ENCODE measurements at regions not wholly inside any gene's neighbourhood (a gene's known extent, or its start where the extent isn't known, plus 50 kb on each side); places are given as distances from the start of the nearest gene placed in this dataset.

DNA sequence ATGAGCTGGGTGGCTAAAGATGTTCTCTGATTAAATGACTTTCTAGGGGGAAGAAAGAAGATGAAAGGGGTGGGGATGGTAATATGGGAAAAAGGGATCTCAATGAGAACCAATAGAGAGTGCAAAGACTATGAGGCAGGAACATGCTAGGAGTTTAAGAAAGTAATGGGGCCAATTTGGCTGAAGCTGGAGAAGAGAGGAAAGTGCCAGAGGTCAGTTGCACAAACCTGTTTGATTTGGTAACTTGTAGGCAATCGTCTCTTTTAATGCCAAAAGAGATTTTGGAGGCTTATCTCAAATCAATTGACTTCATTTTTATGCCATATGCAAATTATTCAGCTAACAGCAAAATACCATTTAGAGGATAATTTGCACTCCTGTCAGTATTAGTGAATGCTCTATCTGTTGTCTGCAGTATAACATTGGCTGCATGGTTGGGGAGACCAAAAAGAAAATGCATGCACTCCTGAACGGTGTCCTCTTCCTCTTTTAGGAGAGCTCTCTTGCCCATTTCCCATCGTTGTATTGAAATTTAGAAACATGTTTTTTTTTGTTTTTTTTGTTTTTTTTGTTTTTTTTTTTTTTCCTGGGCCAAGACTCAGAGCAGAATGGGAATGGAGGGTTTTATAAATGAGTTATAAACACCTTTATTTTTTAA is 193.9 kb downstream of the BTBD3 start:
- intact Hi-C loops (cut with DNase I) = no loop called here
- peaks cover 4% of the 10 kb centered on the region for H3K9me3 ChIP-seq

DNA sequence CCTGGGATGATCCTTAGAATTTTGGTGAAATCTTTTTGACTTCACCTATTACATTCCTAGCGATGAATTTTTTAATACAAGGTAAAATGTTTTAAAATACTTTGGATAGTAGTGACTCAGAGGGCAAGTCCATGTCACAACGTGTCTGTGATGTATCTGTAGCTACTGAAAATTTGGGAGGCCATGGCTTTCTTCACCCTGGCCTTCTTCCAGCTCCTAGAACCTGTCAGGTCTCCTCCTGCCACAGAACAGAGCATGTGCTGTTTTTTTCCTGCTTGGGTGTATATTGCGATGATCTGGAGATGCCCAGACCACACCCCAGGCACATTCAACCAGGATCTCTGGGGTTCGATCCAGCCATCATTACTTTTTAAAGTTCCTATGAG is 194.4 kb downstream of the BTBD3 start:
- no peak for DNase-seq (ENCODE audit: extremely low spot score in 2 of 2)
- TF ChIP-seq POLR2AphosphoS5 (IDR thresholded peaks at IDR 0.05; ENCODE audit: insufficient read depth in 1 of 2, low read depth in 1 of 2) (no peak), POLR2A (IDR thresholded peaks at IDR 0.05) (no peak)
- TF ChIP-seq, protein P1, sequence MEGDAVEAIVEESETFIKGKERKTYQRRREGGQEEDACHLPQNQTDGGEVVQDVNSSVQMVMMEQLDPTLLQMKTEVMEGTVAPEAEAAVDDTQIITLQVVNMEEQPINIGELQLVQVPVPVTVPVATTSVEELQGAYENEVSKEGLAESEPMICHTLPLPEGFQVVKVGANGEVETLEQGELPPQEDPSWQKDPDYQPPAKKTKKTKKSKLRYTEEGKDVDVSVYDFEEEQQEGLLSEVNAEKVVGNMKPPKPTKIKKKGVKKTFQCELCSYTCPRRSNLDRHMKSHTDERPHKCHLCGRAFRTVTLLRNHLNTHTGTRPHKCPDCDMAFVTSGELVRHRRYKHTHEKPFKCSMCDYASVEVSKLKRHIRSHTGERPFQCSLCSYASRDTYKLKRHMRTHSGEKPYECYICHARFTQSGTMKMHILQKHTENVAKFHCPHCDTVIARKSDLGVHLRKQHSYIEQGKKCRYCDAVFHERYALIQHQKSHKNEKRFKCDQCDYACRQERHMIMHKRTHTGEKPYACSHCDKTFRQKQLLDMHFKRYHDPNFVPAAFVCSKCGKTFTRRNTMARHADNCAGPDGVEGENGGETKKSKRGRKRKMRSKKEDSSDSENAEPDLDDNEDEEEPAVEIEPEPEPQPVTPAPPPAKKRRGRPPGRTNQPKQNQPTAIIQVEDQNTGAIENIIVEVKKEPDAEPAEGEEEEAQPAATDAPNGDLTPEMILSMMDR (IDR thresholded peaks at IDR 0.05) = no peak
- no peak overlapping the region for H3K4me3 ChIP-seq
- intact Hi-C loops (cut with DNase I) = no loop called here
- H3K36me3 ChIP-seq = no peaks in the 10 kb centered on the region
- H3K9me3 ChIP-seq = peaks cover under 1% of the 10 kb centered on the region
- no peak overlapping the region for H3K27ac ChIP-seq
- no peaks in the 10 kb centered on the region for H3K4me1 ChIP-seq
- H3K27me3 ChIP-seq = no peaks in the 10 kb centered on the region

More for the DNA sequence above, 193.9 kb downstream of the BTBD3 start:
- DNase-seq (ENCODE audit: extremely low spot score in 2 of 2) = no peak
- Histone ChIP-seq H3K36me3 (no peaks in the 10 kb centered on the region), H3K27ac (no peak overlapping the region), H3K4me1 (no peaks in the 10 kb centered on the region), H3K27me3 (no peaks in the 10 kb centered on the region), H3K4me3 (no peak overlapping the region)
- TF ChIP-seq POLR2A (IDR thresholded peaks at IDR 0.05) = no peak
- TF ChIP-seq, protein P1 (IDR thresholded peaks at IDR 0.05) = no peak
- no peak for TF ChIP-seq POLR2AphosphoS5 (IDR thresholded peaks at IDR 0.05; ENCODE audit: insufficient read depth in 1 of 2, low read depth in 1 of 2)

DNA sequence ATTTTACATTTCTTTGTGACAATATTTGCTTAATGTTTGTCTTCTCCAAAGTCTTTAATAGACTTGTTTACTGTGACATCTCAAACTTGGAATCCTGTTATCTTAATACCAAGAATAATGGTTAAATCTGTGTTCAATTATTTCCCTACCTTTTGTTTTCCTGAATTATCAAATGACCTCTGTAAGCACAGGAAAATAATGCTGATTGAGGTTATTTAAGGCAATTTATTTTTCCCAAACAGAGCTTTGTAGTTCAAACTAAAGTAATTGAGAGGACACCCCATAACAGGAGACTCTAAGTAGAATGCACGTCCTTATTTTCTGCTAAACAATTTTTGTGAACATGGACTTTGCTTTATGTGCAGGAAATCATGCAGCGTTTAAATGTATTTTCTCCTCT is 195.0 kb downstream of the BTBD3 start:
- H3K27ac ChIP-seq = no peak overlapping the region
- intact Hi-C loops (cut with DNase I) = no loop called here

DNA sequence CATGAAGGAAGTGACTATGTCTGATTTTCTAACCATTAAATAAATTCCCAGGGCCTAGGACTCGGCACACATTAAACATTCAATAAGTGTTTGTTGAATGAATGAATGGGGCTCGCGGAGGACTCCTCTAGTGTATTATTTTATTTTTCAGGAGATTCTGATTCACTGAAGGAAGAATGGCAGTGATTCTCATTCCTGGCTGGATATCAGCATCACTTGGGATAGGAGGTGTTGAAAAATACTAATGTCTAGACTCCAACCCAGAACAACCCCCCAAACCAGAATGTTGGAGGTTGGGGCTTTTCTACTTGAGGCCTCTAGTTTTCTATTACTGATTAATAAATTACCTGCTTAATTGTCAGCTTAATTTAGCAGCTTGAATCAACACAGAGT is 195.4 kb downstream of the BTBD3 start:
- no peak overlapping the region for H3K4me3 ChIP-seq
- H3K27me3 ChIP-seq = no peaks in the 10 kb centered on the region
- TF ChIP-seq POLR2AphosphoS5 (IDR thresholded peaks at IDR 0.05; ENCODE audit: insufficient read depth in 1 of 2, low read depth in 1 of 2) = no peak
- no peak for TF ChIP-seq POLR2A (IDR thresholded peaks at IDR 0.05)
- TF ChIP-seq, protein P1 (IDR thresholded peaks at IDR 0.05) = no peak
- DNase-seq (ENCODE audit: extremely low spot score in 2 of 2) = no peak
- H3K27ac ChIP-seq = no peak overlapping the region
- intact Hi-C loops (cut with DNase I) = no loop called here
- H3K36me3 ChIP-seq = no peaks in the 10 kb centered on the region
- no peaks in the 10 kb centered on the region for H3K9me3 ChIP-seq
- no peaks in the 10 kb centered on the region for H3K4me1 ChIP-seq

More for the DNA sequence above, 195.0 kb downstream of the BTBD3 start:
- Histone ChIP-seq H3K4me1 (no peaks in the 10 kb centered on the region), H3K9me3 (no peaks in the 10 kb centered on the region), H3K36me3 (no peaks in the 10 kb centered on the region), H3K4me3 (no peak overlapping the region), H3K27me3 (no peaks in the 10 kb centered on the region)
- TF ChIP-seq, protein P1 (IDR thresholded peaks at IDR 0.05) = no peak
- TF ChIP-seq POLR2A (IDR thresholded peaks at IDR 0.05) (no peak), POLR2AphosphoS5 (IDR thresholded peaks at IDR 0.05; ENCODE audit: insufficient read depth in 1 of 2, low read depth in 1 of 2) (no peak)
- DNase-seq (ENCODE audit: extremely low spot score in 2 of 2) = no peak

Data from vagina (tissue), 2 donors.